ENCODE measurements at regions not wholly inside any gene's neighbourhood (a gene's known extent, or its start where the extent isn't known, plus 50 kb on each side); places are given as distances from the start of the nearest gene placed in this dataset.
A peak's percentile ranks its signal among the peaks of the same experiment; 100 is the strongest.

GRCh38 chr11:134517621-134518293 lies 105.7 kb upstream of the B3GAT1 start:
- intact Hi-C loops (cut with DNase I): no loop called here
- no peaks in the 10 kb centered on the region for H3K4me1 ChIP-seq
- no peaks in the 10 kb centered on the region for H3K36me3 ChIP-seq
- WGBS (ENCODE audit: insufficient coverage, low coverage, low lambda C conversion rate, missing lambda C conversion rate): 68% methylated on average over 9 of the region's 14 CpGs
- TF ChIP-seq CTCF (IDR thresholded peaks at IDR 0.05) (no peak), POLR2A (IDR thresholded peaks at IDR 0.05) (no peak)
- no peaks in the 10 kb centered on the region for H3K27me3 ChIP-seq
- H3K4me3 ChIP-seq: no peak overlapping the region
- ATAC-seq (no peak), DNase-seq (peak in 2 of 3 donors; percentile 31)
- H3K9me3 ChIP-seq: no peaks in the 10 kb centered on the region
- H3K27ac ChIP-seq: no peak overlapping the region

DNA sequence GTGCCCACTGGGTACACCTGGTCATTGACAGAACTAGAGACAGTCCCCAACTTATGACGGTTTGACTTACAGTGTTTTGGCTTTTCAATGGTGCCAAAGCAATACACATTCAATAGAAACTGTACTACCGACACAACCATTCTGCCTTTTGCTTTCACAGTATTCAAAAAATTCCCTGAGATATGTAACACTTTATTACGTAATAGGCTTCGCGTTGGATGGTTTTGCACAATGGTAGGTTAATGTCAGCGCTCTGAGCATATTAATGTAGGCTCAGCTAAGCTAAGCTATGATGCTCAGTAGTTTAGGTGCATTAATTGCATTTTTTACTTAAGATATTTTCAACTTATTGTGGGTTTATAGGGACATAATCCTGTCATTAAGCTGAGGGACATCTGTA lies 105.1 kb upstream of the B3GAT1 start:
- intact Hi-C loops (cut with DNase I): no loop called here
- ATAC-seq (no peak), DNase-seq (no peak)
- 81% methylated on average over 6 of the region's 6 CpGs for WGBS (ENCODE audit: insufficient coverage, low coverage, low lambda C conversion rate, missing lambda C conversion rate)
- TF ChIP-seq POLR2A (IDR thresholded peaks at IDR 0.05): no peak
- Histone ChIP-seq H3K27ac (no peak overlapping the region), H3K4me3 (no peak overlapping the region), H3K36me3 (no peaks in the 10 kb centered on the region), H3K27me3 (no peaks in the 10 kb centered on the region), H3K4me1 (no peaks in the 10 kb centered on the region), H3K9me3 (no peaks in the 10 kb centered on the region)

- no peak overlapping the region for H3K4me3 ChIP-seq
- ATAC-seq (no peak), DNase-seq (peak in 2 of 3 donors; percentile 37 to 40)
- no peak overlapping the region for H3K27ac ChIP-seq
- intact Hi-C loops (cut with DNase I): no loop called here
- no peaks in the 10 kb centered on the region for H3K9me3 ChIP-seq
- H3K27me3 ChIP-seq: no peaks in the 10 kb centered on the region
- TF ChIP-seq POLR2A (IDR thresholded peaks at IDR 0.05): no peak
- TF ChIP-seq CTCF (IDR thresholded peaks at IDR 0.05): no peak
- H3K4me1 ChIP-seq: no peaks in the 10 kb centered on the region
- no peaks in the 10 kb centered on the region for H3K36me3 ChIP-seq
- 80% methylated on average over 4 of the region's 9 CpGs for WGBS (ENCODE audit: insufficient coverage, low coverage, low lambda C conversion rate, missing lambda C conversion rate)
Observed at GRCh38 chr11:134516529-134516928, 104.5 kb upstream of the B3GAT1 start.

DNA sequence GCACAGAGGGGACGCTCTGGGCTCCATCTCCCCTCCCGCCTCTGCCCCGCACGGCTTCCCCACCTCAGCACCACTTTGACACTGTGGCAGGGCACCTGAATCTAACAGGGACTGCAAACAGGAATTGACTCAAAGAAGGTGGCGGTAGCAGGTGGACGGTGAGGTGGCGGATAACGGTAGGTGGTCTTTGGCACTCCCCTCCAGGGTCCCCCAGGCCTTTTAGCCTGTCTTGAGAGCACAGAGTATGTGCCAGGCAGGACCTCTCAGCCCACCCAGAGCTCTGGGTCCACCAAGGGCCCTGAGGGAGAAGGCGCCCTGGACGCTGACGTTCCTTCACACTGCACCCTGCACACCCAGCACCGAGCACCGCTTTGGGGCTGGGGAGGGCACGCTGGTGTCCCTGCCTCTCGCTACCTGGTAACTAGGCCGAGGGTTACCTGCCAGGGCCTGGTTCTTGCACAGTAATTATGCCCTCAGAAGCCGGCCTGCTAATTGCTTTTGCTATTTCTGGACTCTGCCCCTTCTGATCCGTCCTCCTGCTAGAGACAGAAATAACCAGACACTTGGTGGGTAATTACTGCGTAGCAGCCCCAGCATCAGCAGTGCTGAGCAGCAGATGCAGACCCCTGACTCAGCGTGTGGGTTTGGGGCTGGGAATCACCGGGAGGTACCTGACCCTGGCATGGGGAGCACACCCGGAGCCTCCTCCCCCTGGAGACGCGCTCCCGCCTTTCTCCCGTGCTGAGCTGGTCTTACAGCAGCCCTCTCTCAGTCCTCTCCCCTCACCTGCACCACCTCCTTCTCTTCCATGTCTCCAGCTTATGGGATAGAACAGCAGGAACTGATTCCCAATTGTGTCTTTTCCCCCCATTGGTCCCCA lies 103.3 kb upstream of the B3GAT1 start:
- Histone ChIP-seq H3K27me3 (no peaks in the 10 kb centered on the region), H3K36me3 (no peaks in the 10 kb centered on the region), H3K27ac (no peak overlapping the region), H3K4me1 (no peaks in the 10 kb centered on the region), H3K4me3 (no peak overlapping the region), H3K9me3 (no peaks in the 10 kb centered on the region)
- intact Hi-C loops (cut with DNase I): no loop called here
- WGBS (ENCODE audit: insufficient coverage, low coverage, low lambda C conversion rate, missing lambda C conversion rate): 92% methylated on average over 17 of the region's 26 CpGs
- TF ChIP-seq CTCF (IDR thresholded peaks at IDR 0.05): no peak
- no peak for TF ChIP-seq POLR2A (IDR thresholded peaks at IDR 0.05)
- DNase-seq (peak in 2 of 3 donors; percentile 26 to 35), ATAC-seq (no peak)

GRCh38 chr11:134514354-134514951 lies 102.4 kb upstream of the B3GAT1 start:
- Histone ChIP-seq H3K4me3 (no peak overlapping the region), H3K9me3 (no peaks in the 10 kb centered on the region), H3K27ac (no peak overlapping the region), H3K36me3 (no peaks in the 10 kb centered on the region), H3K4me1 (no peaks in the 10 kb centered on the region), H3K27me3 (no peaks in the 10 kb centered on the region)
- ATAC-seq (no peak), DNase-seq (peak; percentile 10 to 34 (median 32))
- intact Hi-C loops (cut with DNase I): no loop called here
- WGBS (ENCODE audit: insufficient coverage, low coverage, low lambda C conversion rate, missing lambda C conversion rate): 63% methylated on average over 1 of the region's 10 CpGs
- TF ChIP-seq CTCF (IDR thresholded peaks at IDR 0.05) (no peak), POLR2A (IDR thresholded peaks at IDR 0.05) (no peak)

Data from right lobe of liver (tissue), 6 donors.